GM23338 (cell line): ENCODE measurements at regions not wholly inside any gene's neighbourhood (a gene's known extent, or its start where the extent isn't known, plus 50 kb on each side); places are given as distances from the start of the nearest gene placed in this dataset.

Source experiments
- ATAC-seq: fragments of 200-7000 bp; cut with Tn5 transposase; 3 replicates; pipeline ENCODE4 v1.9.1; 2020
- DNase-seq: peaks from one replicate; pipeline ENCODE4 v3.0.0-alpha.2; 2015; ENCODE audit warnings: low spot score
- H2AFZ ChIP-seq: fragments of 200-600 bp; sonication (generic); 2 replicates; pipeline ENCODE4 v1.8.0; 2016; ENCODE audit warnings: antibody characterized with exemption, mild to moderate bottlenecking, moderate library complexity
- H3F3A ChIP-seq: fragments of 200-600 bp; sonication (generic); replicated peaks from 2 replicates; pipeline ENCODE4 v1.8.0; 2017; ENCODE audit warnings: antibody characterized with exemption, mixed run types, low read depth
- H3K27ac ChIP-seq: fragments of 200-600 bp; sonication (generic); 2 replicates; pipeline ENCODE4 v1.6.1; 2016; ENCODE audit warnings: low read depth
- H3K27me3 ChIP-seq: fragments of 200-600 bp; sonication (generic); 2 replicates; pipeline ENCODE4 v1.8.0; 2016; ENCODE audit warnings: mild to moderate bottlenecking, mixed run types, moderate library complexity; ENCODE audit not compliant: insufficient read depth
- H3K36me3 ChIP-seq: fragments of 200-600 bp; sonication (generic); 2 replicates; pipeline ENCODE4 v1.8.0; 2016; ENCODE audit warnings: mild to moderate bottlenecking; ENCODE audit not compliant: insufficient read depth
- H3K4me1 ChIP-seq: fragments of 200-600 bp; sonication (generic); 2 replicates; pipeline ENCODE4 v1.8.0; 2016; ENCODE audit warnings: mild to moderate bottlenecking, moderate library complexity; ENCODE audit not compliant: insufficient read depth
- H3K4me2 ChIP-seq: fragments of 200-600 bp; sonication (generic); 2 replicates; pipeline ENCODE4 v1.7.1; 2017; ENCODE audit warnings: mixed run types
- H3K4me3 ChIP-seq: fragments of 200-600 bp; sonication (generic); 2 replicates; pipeline ENCODE4 v1.6.1; 2016; ENCODE audit warnings: mixed run types
- H3K79me2 ChIP-seq: fragments of 200-600 bp; sonication (generic); replicated peaks from 2 replicates; pipeline ENCODE4 v1.8.0; 2017; ENCODE audit warnings: mild to moderate bottlenecking; ENCODE audit not compliant: insufficient read depth
- H3K9me2 ChIP-seq: fragments of 200-600 bp; sonication (generic); 2 replicates; pipeline ENCODE4 v1.8.0; 2017; ENCODE audit not compliant: insufficient read depth
- H4K20me1 ChIP-seq: fragments of 200-600 bp; sonication (generic); replicated peaks from 2 replicates; pipeline ENCODE4 v1.8.0; 2017; ENCODE audit warnings: mild to moderate bottlenecking; ENCODE audit not compliant: insufficient read depth
- H3K27ac Mint-ChIP-seq: 2 replicates; pipeline ENCODE4 v1.8.0; 2020; ENCODE audit warnings: inconsistent platforms, mild to moderate bottlenecking, moderate library complexity, mixed read lengths
- H3K27me3 Mint-ChIP-seq: 3 replicates; pipeline ENCODE4 v1.8.0; 2022; ENCODE audit warnings: low read depth, mild to moderate bottlenecking, moderate library complexity, mixed read lengths, inconsistent platforms; ENCODE audit not compliant: insufficient read depth, poor library complexity
- H3K36me3 Mint-ChIP-seq: 3 replicates; pipeline ENCODE4 v1.8.0; 2021; ENCODE audit warnings: low read depth, mild to moderate bottlenecking, inconsistent platforms, moderate library complexity, mixed read lengths
- H3K4me1 Mint-ChIP-seq: 3 replicates; pipeline ENCODE4 v1.8.0; 2020; ENCODE audit warnings: mild to moderate bottlenecking, inconsistent platforms, mixed read lengths
- H3K4me3 Mint-ChIP-seq: 3 replicates; pipeline ENCODE4 v1.8.0; 2021; ENCODE audit warnings: moderate library complexity, mild to moderate bottlenecking, inconsistent platforms, mixed read lengths
- H3K9me3 Mint-ChIP-seq: 3 replicates; pipeline ENCODE4 v1.8.0; 2020; ENCODE audit warnings: moderate library complexity, mild to moderate bottlenecking, inconsistent platforms, mixed read lengths
- CREB1 ChIP-seq: fragments of 250-450 bp; sonication (Bioruptor Pico); IDR thresholded peaks from 2 replicates; pipeline ENCODE4 v1.5.0; 2020; ENCODE audit warnings: low read depth, mild to moderate bottlenecking, moderate library complexity
- CTCF ChIP-seq, 2 experiments: fragments of 200-600 bp in 1 of 2; sonication (generic) in 1 of 2; conservative IDR thresholded peaks; 2 replicates each; pipeline versions ENCODE4 v1.5.1 to v1.6.1; 2016 to 2017; ENCODE audit warnings: antibody characterized with exemption in 2 of 2, low read depth in 2 of 2, mild to moderate bottlenecking in 2 of 2, moderate library complexity in 1 of 2
- ETS1 ChIP-seq: IDR thresholded peaks from 2 replicates; pipeline ENCODE4 v1.6.1; 2016; ENCODE audit warnings: antibody characterized with exemption
- EZH2 ChIP-seq: fragments of 200-600 bp; sonication (generic); IDR thresholded peaks from one replicate; pipeline ENCODE4 v1.8.0; 2017; ENCODE audit warnings: antibody characterized with exemption, mild to moderate bottlenecking, low read depth; ENCODE audit not compliant: unreplicated experiment
- EZH2phosphoT487 ChIP-seq: fragments of 200-600 bp; sonication (generic); IDR thresholded peaks from one replicate; pipeline ENCODE4 v1.8.1; 2018; ENCODE audit warnings: antibody characterized with exemption; ENCODE audit not compliant: unreplicated experiment
- JUNB ChIP-seq: IDR thresholded peaks from one replicate; pipeline ENCODE4 v1.6.1; 2016; ENCODE audit warnings: antibody characterized with exemption; ENCODE audit not compliant: unreplicated experiment
- NANOG ChIP-seq: IDR thresholded peaks from 2 replicates; pipeline ENCODE4 v1.6.1; 2016; ENCODE audit warnings: antibody characterized with exemption, borderline replicate concordance
- POLR2AphosphoS5 ChIP-seq: IDR thresholded peaks from 2 replicates; pipeline ENCODE4 v1.6.1; 2016; ENCODE audit warnings: antibody characterized with exemption, low read depth
- REST ChIP-seq: IDR thresholded peaks from one replicate; pipeline ENCODE4 v1.6.1; 2018; ENCODE audit warnings: antibody characterized with exemption; ENCODE audit not compliant: unreplicated experiment
- STAT1 ChIP-seq: IDR thresholded peaks from one replicate; pipeline ENCODE4 v1.6.1; 2016; ENCODE audit warnings: antibody characterized with exemption; ENCODE audit not compliant: unreplicated experiment
- ZNF114 ChIP-seq: fragments of 250-450 bp; sonication (Bioruptor Pico); IDR thresholded peaks from 2 replicates; pipeline ENCODE4 v1.5.0; 2020; ENCODE audit warnings: mild to moderate bottlenecking, moderate library complexity
- ZNF331 ChIP-seq: fragments of 250-450 bp; sonication (Bioruptor Pico); IDR thresholded peaks from 2 replicates; pipeline ENCODE4 v1.5.0; 2020; ENCODE audit warnings: low read depth, mild to moderate bottlenecking, moderate library complexity

- no peak for TF ChIP-seq ETS1
- no peak for TF ChIP-seq EZH2
- TF ChIP-seq CTCF (conservative IDR thresholded peaks at IDR 0.05; ENCODE audit: low read depth in 2 of 2) = no peak
- TF ChIP-seq ZNF331 = no peak
- TF ChIP-seq POLR2AphosphoS5 = no peak
- no peak for TF ChIP-seq REST
- TF ChIP-seq JUNB = no peak
- no peak for TF ChIP-seq CREB1 (CRISPR knock-in tag)
Observed at GRCh38 chr10:88066319-88066718, 202.9 kb downstream of the PTEN start (continued).

- Histone ChIP-seq H3K4me3 (no peak overlapping the region), H3F3A (no peaks in the 10 kb centered on the region), H2AFZ (no peak overlapping the region), H3K4me1 (peaks cover 5% of the 10 kb centered on the region; the same call in 1 of the 2 replicates), H3K27ac (no peak overlapping the region), H3K79me2 (no peaks in the 10 kb centered on the region), H3K4me2 (no peak overlapping the region), H3K27me3 (no peaks in the 10 kb centered on the region), H3K36me3 (no peaks in the 10 kb centered on the region), H4K20me1 (no peaks in the 10 kb centered on the region), H3K9me2 (peaks cover 13% of the 10 kb centered on the region)
- DNase-seq = no peak
- Mint-ChIP-seq H3K4me1 (peaks cover 4% of the 10 kb centered on the region; the same call in 1 of the 3 replicates), H3K4me3 (no peak overlapping the region), H3K27me3 (peaks cover 3% of the 10 kb centered on the region), H3K36me3 (no peaks in the 10 kb centered on the region; the same call in 2 of the 3 replicates), H3K27ac (no peak overlapping the region), H3K9me3 (no peaks in the 10 kb centered on the region; the same call in 2 of the 3 replicates)
- ATAC-seq = no peak
- TF ChIP-seq EZH2 (no peak), JUNB (no peak), NANOG (no peak), POLR2AphosphoS5 (no peak), CTCF (conservative IDR thresholded peaks at IDR 0.05; ENCODE audit: low read depth in 2 of 2) (no peak), EZH2phosphoT487 (no peak), REST (no peak), CREB1 (CRISPR knock-in tag) (no peak), ETS1 (no peak), STAT1 (no peak), ZNF114 (CRISPR knock-in tag) (no peak)
Observed at GRCh38 chr10:88066876-88067275, 203.5 kb downstream of the PTEN start.
